H9 (cell line): ENCODE measurements at regions not wholly inside any gene's neighbourhood (a gene's known extent, or its start where the extent isn't known, plus 50 kb on each side); places are given as distances from the start of the nearest gene placed in this dataset.

Experiments used
- DNase-seq: peaks from one replicate; pipeline ENCODE4 v3.0.0-alpha.2; 2017
- H2AFZ ChIP-seq: one replicate; pipeline ENCODE4 v1.6.1; 2013; ENCODE audit warnings: mild to moderate bottlenecking, low read length, control low read depth, moderate library complexity
- H2AK5ac ChIP-seq: 2 replicates; pipeline ENCODE4 v1.6.1; 2013; ENCODE audit warnings: low read length, control low read depth, mixed read lengths; ENCODE audit not compliant: insufficient read length
- H2BK120ac ChIP-seq: one replicate; pipeline ENCODE4 v1.6.1; 2013; ENCODE audit warnings: low read depth, mild to moderate bottlenecking, low read length, control low read depth, inconsistent platforms; ENCODE audit not compliant: poor library complexity, severe bottlenecking
- H2BK12ac ChIP-seq: 2 replicates; pipeline ENCODE4 v1.6.1; 2013; ENCODE audit warnings: low read length, control low read depth, mixed read lengths, low read depth; ENCODE audit not compliant: insufficient read length
- H2BK15ac ChIP-seq: 2 replicates; pipeline ENCODE4 v1.6.1; 2013; ENCODE audit warnings: low read depth, low read length, control low read depth
- H2BK20ac ChIP-seq: one replicate; pipeline ENCODE4 v1.6.1; 2013; ENCODE audit warnings: low read depth, mild to moderate bottlenecking, low read length, control low read depth, inconsistent platforms; ENCODE audit not compliant: poor library complexity, severe bottlenecking
- H2BK5ac ChIP-seq: 2 replicates; pipeline ENCODE4 v1.6.1; 2013; ENCODE audit warnings: low read length, control low read depth, mixed read lengths; ENCODE audit not compliant: insufficient read length
- H3K14ac ChIP-seq: 2 replicates; pipeline ENCODE4 v1.6.1; 2013; ENCODE audit warnings: low read length, control low read depth; ENCODE audit not compliant: insufficient read depth
- H3K18ac ChIP-seq: 2 replicates; pipeline ENCODE4 v1.6.1; 2013; ENCODE audit warnings: low read depth, mild to moderate bottlenecking, mixed read lengths, low read length, control low read depth; ENCODE audit not compliant: insufficient read length
- H3K23ac ChIP-seq: 2 replicates; pipeline ENCODE4 v1.6.1; 2013; ENCODE audit warnings: low read length, control low read depth, mixed read lengths, low read depth; ENCODE audit not compliant: insufficient read length
- H3K23me2 ChIP-seq: 2 replicates; pipeline ENCODE4 v1.6.1; 2013; ENCODE audit warnings: low read depth, mild to moderate bottlenecking, mixed read lengths, low read length, control low read depth; ENCODE audit not compliant: insufficient read length, poor library complexity, severe bottlenecking
- H3K27ac ChIP-seq: 2 replicates; pipeline ENCODE4 v1.5.1; 2013; ENCODE audit warnings: low read length, control low read depth, mixed read lengths, low read depth; ENCODE audit not compliant: insufficient read length
- H3K27me3 ChIP-seq: 2 replicates; pipeline ENCODE4 v1.6.1; 2013; ENCODE audit warnings: low read length, control low read depth, inconsistent platforms; ENCODE audit not compliant: insufficient read depth
- H3K4ac ChIP-seq: 2 replicates; pipeline ENCODE4 v1.6.1; 2013; ENCODE audit warnings: low read depth, mild to moderate bottlenecking, control low read depth, inconsistent platforms, low read length, moderate library complexity
- H3K4me1 ChIP-seq: 2 replicates; pipeline ENCODE4 v1.6.1; 2013; ENCODE audit warnings: low read length, control low read depth, inconsistent platforms; ENCODE audit not compliant: insufficient read depth
- H3K4me2 ChIP-seq: 2 replicates; pipeline ENCODE4 v1.6.1; 2013; ENCODE audit warnings: low read length, control low read depth, mixed read lengths; ENCODE audit not compliant: insufficient read length, insufficient read depth
- H3K56ac ChIP-seq: 2 replicates; pipeline ENCODE4 v1.6.1; 2013; ENCODE audit warnings: low read depth, mild to moderate bottlenecking, mixed read lengths, low read length, control low read depth; ENCODE audit not compliant: insufficient read length
- H3K79me1 ChIP-seq: 2 replicates; pipeline ENCODE4 v1.6.1; 2013; ENCODE audit warnings: low read depth, mild to moderate bottlenecking, moderate library complexity, low read length, control low read depth, inconsistent platforms; ENCODE audit not compliant: insufficient read depth, poor library complexity, severe bottlenecking
- H3K79me2 ChIP-seq: 2 replicates; pipeline ENCODE4 v1.6.1; 2013; ENCODE audit warnings: low read length, control low read depth, inconsistent platforms; ENCODE audit not compliant: insufficient read depth
- H3K9ac ChIP-seq: 2 replicates; pipeline ENCODE4 v1.6.1; 2013; ENCODE audit warnings: low read length, control low read depth, mixed read lengths; ENCODE audit not compliant: insufficient read length; ENCODE audit errors: extremely low read depth
- H3K9me3 ChIP-seq: one replicate; pipeline ENCODE4 v1.6.1; 2013; ENCODE audit warnings: low read depth, low read length, inconsistent platforms; ENCODE audit not compliant: control insufficient read depth
- H3T11ph ChIP-seq: one replicate; pipeline ENCODE4 v1.6.1; 2013; ENCODE audit warnings: mild to moderate bottlenecking, low read length, control low read depth, inconsistent platforms
- H4K20me1 ChIP-seq: one replicate; pipeline ENCODE4 v1.6.1; 2013; ENCODE audit not compliant: control insufficient read depth, insufficient read length, insufficient read depth
- H4K5ac ChIP-seq: 2 replicates; pipeline ENCODE4 v1.6.1; 2013; ENCODE audit warnings: low read depth, mild to moderate bottlenecking, mixed read lengths, low read length, control low read depth; ENCODE audit not compliant: insufficient read length
- H4K8ac ChIP-seq: replicated peaks from 2 replicates; pipeline ENCODE4 v1.6.1; 2013; ENCODE audit warnings: low read length, control low read depth, mixed read lengths, low read depth; ENCODE audit not compliant: insufficient read length
- H4K91ac ChIP-seq: 2 replicates; pipeline ENCODE4 v1.6.1; 2013; ENCODE audit warnings: low read depth, mild to moderate bottlenecking, moderate library complexity, mixed read lengths, low read length, control low read depth; ENCODE audit not compliant: insufficient read length
- H3K27ac Mint-ChIP-seq, 3 experiments: 2 replicates in 2 of 3; 3 replicates in 1 of 3; pipeline ENCODE4 v1.8.0; 2020 to 2021; ENCODE audit warnings: mixed read lengths in 3 of 3, mild to moderate bottlenecking in 1 of 3, moderate library complexity in 1 of 3
- H3K27me3 Mint-ChIP-seq: 2 replicates; pipeline ENCODE4 v1.8.0; 2021; ENCODE audit warnings: low read depth, mild to moderate bottlenecking, moderate library complexity, mixed read lengths
- H3K36me3 Mint-ChIP-seq, 3 experiments: 2 replicates in 2 of 3; 3 replicates in 1 of 3; pipeline ENCODE4 v1.8.0; 2020 to 2021; ENCODE audit warnings: low read depth in 3 of 3, mixed read lengths in 3 of 3; ENCODE audit not compliant: insufficient read depth in 1 of 3
- H3K4me1 Mint-ChIP-seq, 2 experiments: 2 replicates each; pipeline ENCODE4 v1.8.0; 2020; ENCODE audit warnings: mixed read lengths in 2 of 2
- H3K4me3 Mint-ChIP-seq, 2 experiments: 2 replicates in 1 of 2; 3 replicates in 1 of 2; pipeline ENCODE4 v1.8.0; 2020 to 2021; ENCODE audit warnings: mild to moderate bottlenecking in 2 of 2, mixed read lengths in 2 of 2, moderate library complexity in 1 of 2
- H3K9me3 Mint-ChIP-seq, 2 experiments: 2 replicates in 1 of 2; 3 replicates in 1 of 2; pipeline ENCODE4 v1.8.0; 2020; ENCODE audit warnings: mild to moderate bottlenecking in 2 of 2, mixed read lengths in 2 of 2, moderate library complexity in 1 of 2
- WGBS: extraction: QIAGEN DNeasy Blood & Tissue Kit; methylation state at CpG from one replicate; pipeline ENCODE4 v1.1.7; 2013; ENCODE audit warnings: missing lambda C conversion rate, low lambda C conversion rate, mixed read lengths; ENCODE audit not compliant: insufficient read length; ENCODE audit errors: extremely low coverage; 5-methylcytosine and 5-hydroxymethylcytosine counted together
- TF ChIP-seq, protein P1 (sequence below): fragments of 200-600 bp; sonication (generic); conservative IDR thresholded peaks from 3 replicates; pipeline ENCODE4 v1.8.0; 2021; ENCODE audit warnings: antibody characterized with exemption, mild to moderate bottlenecking

DNA sequence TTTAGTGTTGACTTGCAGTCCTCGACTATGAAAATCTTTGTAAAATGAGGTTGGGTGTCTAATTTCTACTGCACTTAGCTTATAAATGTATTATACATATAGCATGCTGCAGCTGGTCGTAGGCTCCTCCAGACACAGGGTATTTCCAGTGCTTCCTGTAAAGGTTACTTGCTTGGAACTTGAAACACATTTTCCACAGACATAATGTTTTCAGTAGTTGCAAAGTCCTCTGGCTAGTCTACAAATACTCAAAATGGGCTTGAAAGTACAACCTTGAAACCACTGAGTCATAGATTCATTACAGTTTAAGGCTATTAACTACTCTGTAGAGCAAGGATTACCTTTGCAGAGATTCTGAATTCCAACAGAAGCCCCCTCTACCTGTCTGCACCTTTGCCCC, 464.1 kb downstream of the RAP2B start:
- Mint-ChIP-seq H3K4me3 (no peak overlapping the region), H3K27ac (no peak overlapping the region), H3K4me1 (peaks cover 5 to 18% of the 10 kb centered on the region in 2 experiments; a peak in 3 of 4 replicates), H3K36me3 (no peaks in the 10 kb centered on the region), H3K27me3 (no peaks in the 10 kb centered on the region), H3K9me3 (0 out of 5 replicates have a peak, but pooled peaks cover 0 to 1% of the 10 kb centered on the region in 2 experiments)
- Histone ChIP-seq H3K79me2 (no peaks in the 10 kb centered on the region), H3K9ac (no peak overlapping the region), H4K20me1 (no peaks in the 10 kb centered on the region), H2AK5ac (no peak overlapping the region), H3K23ac (no peak overlapping the region), H3K4ac (no peak overlapping the region), H2BK120ac (no peak overlapping the region), H3K9me3 (no peaks in the 10 kb centered on the region), H3K56ac (no peak overlapping the region), H3K27ac (no peak overlapping the region), H2BK20ac (no peak overlapping the region), H4K91ac (no peak overlapping the region), H2BK5ac (no peak overlapping the region), H3K4me2 (no peak overlapping the region), H4K8ac (no peak overlapping the region), H3K79me1 (no peaks in the 10 kb centered on the region), H2BK15ac (no peak overlapping the region), H3K18ac (no peak overlapping the region), H3K14ac (no peak overlapping the region), H3K27me3 (no peaks in the 10 kb centered on the region), H4K5ac (no peak overlapping the region), H3K4me1 (peaks cover 2% of the 10 kb centered on the region; the same call in 1 of the 2 replicates), H2BK12ac (no peak overlapping the region), H2AFZ (no peak overlapping the region), H3K23me2 (no peaks in the 10 kb centered on the region), H3T11ph (no peak overlapping the region)
- TF ChIP-seq, protein P1, sequence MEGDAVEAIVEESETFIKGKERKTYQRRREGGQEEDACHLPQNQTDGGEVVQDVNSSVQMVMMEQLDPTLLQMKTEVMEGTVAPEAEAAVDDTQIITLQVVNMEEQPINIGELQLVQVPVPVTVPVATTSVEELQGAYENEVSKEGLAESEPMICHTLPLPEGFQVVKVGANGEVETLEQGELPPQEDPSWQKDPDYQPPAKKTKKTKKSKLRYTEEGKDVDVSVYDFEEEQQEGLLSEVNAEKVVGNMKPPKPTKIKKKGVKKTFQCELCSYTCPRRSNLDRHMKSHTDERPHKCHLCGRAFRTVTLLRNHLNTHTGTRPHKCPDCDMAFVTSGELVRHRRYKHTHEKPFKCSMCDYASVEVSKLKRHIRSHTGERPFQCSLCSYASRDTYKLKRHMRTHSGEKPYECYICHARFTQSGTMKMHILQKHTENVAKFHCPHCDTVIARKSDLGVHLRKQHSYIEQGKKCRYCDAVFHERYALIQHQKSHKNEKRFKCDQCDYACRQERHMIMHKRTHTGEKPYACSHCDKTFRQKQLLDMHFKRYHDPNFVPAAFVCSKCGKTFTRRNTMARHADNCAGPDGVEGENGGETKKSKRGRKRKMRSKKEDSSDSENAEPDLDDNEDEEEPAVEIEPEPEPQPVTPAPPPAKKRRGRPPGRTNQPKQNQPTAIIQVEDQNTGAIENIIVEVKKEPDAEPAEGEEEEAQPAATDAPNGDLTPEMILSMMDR = no peak
- no CpG with 5 or more reads among the region's 2 CpGs for WGBS
- DNase-seq = no peak
